HepG2 (cell line): ENCODE measurements at regions not wholly inside any gene's neighbourhood (a gene's known extent, or its start where the extent isn't known, plus 50 kb on each side); places are given as distances from the start of the nearest gene placed in this dataset.

Experiments
- ATAC-seq: fragments of 200-7000 bp; cut with Tn5 transposase; 3 replicates; pipeline ENCODE4 v1.9.1; 2020; ENCODE audit warnings: mild to moderate bottlenecking, moderate library complexity
- BruUV-seq: library from RNA; stranded (reverse); fragments of 400-500 nt; replicated peaks from 2 replicates; lab custom pipeline; 2021; lab: Mats Ljungman, UMichigan
- CTCF ChIA-PET: fragments of 300-600 bp; formaldehyde crosslinking; extraction: SDS; loops from one replicate; lab custom pipeline; 2021; ENCODE audit warnings: low total read pairs, inconsistent platforms, low intra/inter-chr PET ratio; lab: Yijun Ruan, JAX
- POLR2A ChIA-PET: fragments of 350-600 bp; sonication (Branson Sonifier 250); formaldehyde crosslinking; loops from one replicate; lab custom pipeline; 2020; ENCODE audit warnings: antibody characterized with exemption, inconsistent platforms; lab: Yijun Ruan, JAX
- DNase-seq: peaks from one replicate; pipeline ENCODE4 v3.0.0-alpha.2; 2015; ENCODE audit warnings: low spot score
- FAIRE-seq: peaks from 3 replicates; lab custom pipeline; 2011; peaks lifted over from hg19 to GRCh38; lab: Jason Lieb, UNC
- H2AFZ ChIP-seq: one replicate; pipeline ENCODE4 v1.6.1; 2011; ENCODE audit warnings: low read length, inconsistent platforms
- H3K27ac ChIP-seq: fragments of 300-600 bp; 3 replicates; pipeline ENCODE4 v1.8.0; 2011; ENCODE audit warnings: mixed run types, mild to moderate bottlenecking, mixed read lengths, low read length, inconsistent platforms; ENCODE audit not compliant: insufficient read depth; ENCODE audit errors: extremely low read length
- H3K27me3 ChIP-seq, 2 experiments: fragments of 200-600 bp in 1 of 2; 2 replicates in 1 of 2; 3 replicates in 1 of 2; pipeline versions ENCODE4 v1.6.0 to v1.8.0; 2011; ENCODE audit warnings: low read length in 2 of 2, mild to moderate bottlenecking in 2 of 2, moderate library complexity in 2 of 2, inconsistent platforms in 1 of 2; ENCODE audit not compliant: insufficient read depth in 2 of 2, control insufficient read depth in 1 of 2
- H3K36me3 ChIP-seq, 2 experiments: fragments of 200-600 bp in 1 of 2; replicated peaks in 1 of 2; 2 replicates in 1 of 2; 3 replicates in 1 of 2; pipeline versions ENCODE4 v1.5.1 to v1.8.0; 2011; ENCODE audit warnings: low read length in 2 of 2, inconsistent platforms in 1 of 2; ENCODE audit not compliant: insufficient read depth in 2 of 2, control insufficient read depth in 1 of 2
- H3K4me1 ChIP-seq: 2 replicates; pipeline ENCODE4 v1.5.1; 2012; ENCODE audit warnings: low read length, inconsistent platforms; ENCODE audit not compliant: insufficient read depth
- H3K4me2 ChIP-seq: 2 replicates; pipeline ENCODE4 v1.6.0; 2011; ENCODE audit warnings: low read depth, low read length, inconsistent platforms
- H3K4me3 ChIP-seq, 3 experiments: fragments of 200-600 bp in 1 of 3; sonication (generic), shearing (Covaris generic) in 1 of 3; replicated peaks in 1 of 3; 2 replicates each; pipeline ENCODE4 v1.5.1; 2011 to 2016; ENCODE audit warnings: low read length in 3 of 3, inconsistent platforms in 2 of 3, low read depth in 2 of 3, mild to moderate bottlenecking in 2 of 3, control low read depth in 1 of 3, mixed read lengths in 1 of 3; ENCODE audit not compliant: insufficient read depth in 1 of 3
- H3K79me2 ChIP-seq: one replicate; pipeline ENCODE4 v1.6.1; 2011; ENCODE audit warnings: low read length, inconsistent platforms; ENCODE audit not compliant: insufficient read depth
- H3K9ac ChIP-seq: 2 replicates; pipeline ENCODE4 v1.6.0; 2011; ENCODE audit warnings: mild to moderate bottlenecking, low read depth, low read length, inconsistent platforms; ENCODE audit not compliant: insufficient read depth
- H3K9me3 ChIP-seq: 2 replicates; pipeline ENCODE4 v1.5.1; 2012; ENCODE audit warnings: mild to moderate bottlenecking, low read length
- H4K20me1 ChIP-seq: 2 replicates; pipeline ENCODE4 v1.6.0; 2011; ENCODE audit warnings: inconsistent platforms, mild to moderate bottlenecking, low read length, moderate library complexity; ENCODE audit not compliant: insufficient read depth
- GFI1 ChIP-seq: sonication (generic); formaldehyde crosslinking; IDR thresholded peaks from 2 replicates; pipeline ENCODE4 v1.5.0; 2020; ENCODE audit warnings: missing genetic modification reagents, mild to moderate bottlenecking, borderline replicate concordance
- GPN1 ChIP-seq: sonication (generic); formaldehyde crosslinking; IDR thresholded peaks from 2 replicates; pipeline ENCODE4 v1.5.1; 2020; ENCODE audit warnings: missing genetic modification reagents, borderline replicate concordance
- JARID2 ChIP-seq: sonication (generic); formaldehyde crosslinking; IDR thresholded peaks from 2 replicates; pipeline ENCODE4 v1.8.1; 2023; ENCODE audit warnings: missing genetic modification reagents, inconsistent platforms; ENCODE audit not compliant: insufficient replicate concordance
- NAIF1 ChIP-seq: sonication (generic); formaldehyde crosslinking; IDR thresholded peaks from 2 replicates; pipeline ENCODE4 v1.5.0; 2020; ENCODE audit warnings: mild to moderate bottlenecking, missing genetic modification reagents, borderline replicate concordance
- NBN ChIP-seq: fragments of 450-650 bp; conservative IDR thresholded peaks from 2 replicates; pipeline ENCODE4 v1.6.1; 2017
- NRL ChIP-seq: sonication (generic); formaldehyde crosslinking; IDR thresholded peaks from 2 replicates; pipeline ENCODE4 v1.5.0; 2020; ENCODE audit warnings: missing genetic modification reagents, mild to moderate bottlenecking, moderate library complexity, borderline replicate concordance
- PHF20 ChIP-seq: sonication (generic); formaldehyde crosslinking; IDR thresholded peaks from 2 replicates; pipeline ENCODE4 v1.5.0; 2020; ENCODE audit warnings: mild to moderate bottlenecking, missing genetic modification reagents
- POLR2AphosphoS5 ChIP-seq: IDR thresholded peaks from 2 replicates; pipeline ENCODE4 v1.6.1; 2012; ENCODE audit warnings: low read depth, low read length
- SRSF4 ChIP-seq: fragments of 200-400 bp; formaldehyde crosslinking; IDR thresholded peaks from one replicate; pipeline ENCODE4 v1.6.1; 2018; ENCODE audit warnings: mild to moderate bottlenecking, low read depth, low read length, moderate library complexity; ENCODE audit not compliant: poor library complexity, severe bottlenecking
- ZFP37 ChIP-seq: sonication (generic); formaldehyde crosslinking; IDR thresholded peaks from 2 replicates; pipeline ENCODE4 v1.4.0; 2020; ENCODE audit warnings: missing genetic modification reagents, borderline replicate concordance
- ZNF274 ChIP-seq: sonication (generic); formaldehyde crosslinking; IDR thresholded peaks from 2 replicates; pipeline ENCODE4 v1.5.1; 2020; ENCODE audit warnings: mild to moderate bottlenecking, missing genetic modification reagents
- ZNF333 ChIP-seq: sonication (generic); formaldehyde crosslinking; IDR thresholded peaks from 2 replicates; pipeline ENCODE4 v1.4.0; 2020; ENCODE audit warnings: mild to moderate bottlenecking, missing genetic modification reagents, borderline replicate concordance
- ZNF343 ChIP-seq: sonication (generic); formaldehyde crosslinking; IDR thresholded peaks from 2 replicates; pipeline ENCODE4 v1.4.0; 2020; ENCODE audit warnings: mild to moderate bottlenecking, missing genetic modification reagents
- ZNF883 ChIP-seq: sonication (generic); formaldehyde crosslinking; IDR thresholded peaks from 2 replicates; pipeline ENCODE4 v1.5.1; 2020; ENCODE audit warnings: mild to moderate bottlenecking, missing genetic modification reagents; ENCODE audit errors: not compliant biosample characterization
- ZNF891 ChIP-seq: sonication (generic); formaldehyde crosslinking; IDR thresholded peaks from 2 replicates; pipeline ENCODE4 v1.5.0; 2020; ENCODE audit warnings: mild to moderate bottlenecking, missing genetic modification reagents
- ZSCAN21 ChIP-seq: sonication (generic); formaldehyde crosslinking; IDR thresholded peaks from 2 replicates; pipeline ENCODE4 v1.8.0; 2022; ENCODE audit warnings: mild to moderate bottlenecking, missing genetic modification reagents, moderate library complexity, borderline replicate concordance
- WGBS: methylation state at CpG from one replicate; pipeline ENCODE4 v1.1.6; 2017; ENCODE audit warnings: low lambda C conversion rate; 5-methylcytosine and 5-hydroxymethylcytosine counted together
- in situ Hi-C: cut with HindIII; loops from 2 replicates; pipeline ENCODE4 v1.10.0; 2017; ENCODE audit warnings: low pct_unique_long_range_greater_than_20kb; ENCODE audit not compliant: extremely low pct_ligation_motif_present
- intact Hi-C: fragments of 100-400 bp; cut with micrococcal nuclease; formaldehyde crosslinking; loops from one replicate; pipeline ENCODE4 v1.10.0; 2022; ENCODE audit not compliant: unreplicated experiment
- TF ChIP-seq, protein P1 (sequence below): sonication (generic); formaldehyde crosslinking; IDR thresholded peaks from 2 replicates; pipeline ENCODE4 v1.4.0; 2020; ENCODE audit warnings: missing genetic modification reagents
- TF ChIP-seq, protein P2 (sequence below): sonication (generic); formaldehyde crosslinking; IDR thresholded peaks from 2 replicates; pipeline ENCODE4 v1.5.1; 2020; ENCODE audit warnings: mild to moderate bottlenecking, missing genetic modification reagents, moderate library complexity
- TF ChIP-seq, protein P3 (sequence below): sonication (generic); formaldehyde crosslinking; IDR thresholded peaks from 2 replicates; pipeline ENCODE4 v1.4.0; 2020; ENCODE audit warnings: missing genetic modification reagents
- TF ChIP-seq, protein P4 (sequence below): sonication (generic); formaldehyde crosslinking; IDR thresholded peaks from 2 replicates; pipeline ENCODE4 v1.8.0; 2022; ENCODE audit warnings: missing genetic modification reagents, low read depth, mild to moderate bottlenecking, borderline replicate concordance

DNA sequence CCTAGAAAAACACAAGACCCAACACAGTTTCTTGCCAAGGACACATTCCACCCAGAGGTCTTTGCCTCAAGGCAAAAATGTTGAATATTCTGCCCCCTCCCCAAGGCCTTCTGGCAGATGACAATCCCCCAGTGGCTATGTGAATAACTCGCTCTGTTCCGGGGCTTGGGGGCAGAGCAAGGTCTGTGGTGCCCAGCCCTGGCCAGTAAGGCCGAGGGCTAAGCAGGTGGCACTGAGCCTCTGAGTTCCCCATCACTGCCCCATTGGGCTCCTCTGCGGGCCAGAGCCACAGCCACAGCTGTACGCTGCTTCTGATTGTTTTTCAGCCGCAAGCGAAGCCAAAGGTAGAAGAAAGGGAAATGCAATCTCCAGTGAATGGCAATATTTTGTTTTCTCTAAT, 567.9 kb downstream of the CCDC171 start:
- ATAC-seq (no peak), FAIRE-seq (no peak), DNase-seq (no peak)
- Histone ChIP-seq H4K20me1 (no peaks in the 10 kb centered on the region), H2AFZ (no peak overlapping the region), H3K4me3 (no peak overlapping the region), H3K9me3 (no peaks in the 10 kb centered on the region), H3K27ac (no peak overlapping the region), H3K27me3 (no peaks in the 10 kb centered on the region), H3K4me2 (no peak overlapping the region), H3K9ac (no peak overlapping the region), H3K36me3 (no peaks in the 10 kb centered on the region), H3K79me2 (no peaks in the 10 kb centered on the region), H3K4me1 (no peaks in the 10 kb centered on the region)
- TF ChIP-seq GFI1 (CRISPR knock-in tag): no peak
- no peak for TF ChIP-seq ZNF343 (CRISPR knock-in tag)
- TF ChIP-seq NAIF1 (CRISPR knock-in tag): no peak
- no peak for TF ChIP-seq ZNF274 (CRISPR knock-in tag)
- TF ChIP-seq ZSCAN21 (CRISPR knock-in tag): no peak
- no peak for TF ChIP-seq NBN
- TF ChIP-seq, protein P1, sequence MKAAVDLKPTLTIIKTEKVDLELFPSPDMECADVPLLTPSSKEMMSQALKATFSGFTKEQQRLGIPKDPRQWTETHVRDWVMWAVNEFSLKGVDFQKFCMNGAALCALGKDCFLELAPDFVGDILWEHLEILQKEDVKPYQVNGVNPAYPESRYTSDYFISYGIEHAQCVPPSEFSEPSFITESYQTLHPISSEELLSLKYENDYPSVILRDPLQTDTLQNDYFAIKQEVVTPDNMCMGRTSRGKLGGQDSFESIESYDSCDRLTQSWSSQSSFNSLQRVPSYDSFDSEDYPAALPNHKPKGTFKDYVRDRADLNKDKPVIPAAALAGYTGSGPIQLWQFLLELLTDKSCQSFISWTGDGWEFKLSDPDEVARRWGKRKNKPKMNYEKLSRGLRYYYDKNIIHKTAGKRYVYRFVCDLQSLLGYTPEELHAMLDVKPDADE: no peak
- TF ChIP-seq POLR2AphosphoS5: no peak
- no peak for TF ChIP-seq ZNF883 (CRISPR knock-in tag)
- TF ChIP-seq ZFP37: no peak
- TF ChIP-seq SRSF4: no peak
- TF ChIP-seq, protein P2, sequence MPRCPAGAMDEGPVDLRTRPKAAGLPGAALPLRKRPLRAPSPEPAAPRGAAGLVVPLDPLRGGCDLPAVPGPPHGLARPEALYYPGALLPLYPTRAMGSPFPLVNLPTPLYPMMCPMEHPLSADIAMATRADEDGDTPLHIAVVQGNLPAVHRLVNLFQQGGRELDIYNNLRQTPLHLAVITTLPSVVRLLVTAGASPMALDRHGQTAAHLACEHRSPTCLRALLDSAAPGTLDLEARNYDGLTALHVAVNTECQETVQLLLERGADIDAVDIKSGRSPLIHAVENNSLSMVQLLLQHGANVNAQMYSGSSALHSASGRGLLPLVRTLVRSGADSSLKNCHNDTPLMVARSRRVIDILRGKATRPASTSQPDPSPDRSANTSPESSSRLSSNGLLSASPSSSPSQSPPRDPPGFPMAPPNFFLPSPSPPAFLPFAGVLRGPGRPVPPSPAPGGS (CRISPR knock-in tag): no peak
- TF ChIP-seq ZNF333 (CRISPR knock-in tag): no peak
- TF ChIP-seq ZNF891 (CRISPR knock-in tag): no peak
- TF ChIP-seq, protein P3, sequence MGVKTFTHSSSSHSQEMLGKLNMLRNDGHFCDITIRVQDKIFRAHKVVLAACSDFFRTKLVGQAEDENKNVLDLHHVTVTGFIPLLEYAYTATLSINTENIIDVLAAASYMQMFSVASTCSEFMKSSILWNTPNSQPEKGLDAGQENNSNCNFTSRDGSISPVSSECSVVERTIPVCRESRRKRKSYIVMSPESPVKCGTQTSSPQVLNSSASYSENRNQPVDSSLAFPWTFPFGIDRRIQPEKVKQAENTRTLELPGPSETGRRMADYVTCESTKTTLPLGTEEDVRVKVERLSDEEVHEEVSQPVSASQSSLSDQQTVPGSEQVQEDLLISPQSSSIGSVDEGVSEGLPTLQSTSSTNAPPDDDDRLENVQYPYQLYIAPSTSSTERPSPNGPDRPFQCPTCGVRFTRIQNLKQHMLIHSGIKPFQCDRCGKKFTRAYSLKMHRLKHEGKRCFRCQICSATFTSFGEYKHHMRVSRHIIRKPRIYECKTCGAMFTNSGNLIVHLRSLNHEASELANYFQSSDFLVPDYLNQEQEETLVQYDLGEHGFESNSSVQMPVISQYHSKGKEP (CRISPR knock-in tag): no peak
- TF ChIP-seq NRL (CRISPR knock-in tag): no peak
- TF ChIP-seq, protein P4, sequence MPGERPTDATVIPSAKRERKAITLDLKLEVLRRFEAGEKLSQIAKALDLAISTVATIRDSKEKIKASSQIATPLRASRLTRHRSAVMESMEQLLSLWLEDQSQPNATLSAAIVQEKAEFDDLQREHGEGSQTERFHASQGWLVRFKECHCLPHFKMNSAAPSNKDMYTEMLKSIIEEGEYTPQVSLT: no peak
- no peak for TF ChIP-seq PHF20 (CRISPR knock-in tag)
- no peak for TF ChIP-seq GPN1 (CRISPR knock-in tag)
- no peak for TF ChIP-seq JARID2
- intact Hi-C loops (no loop called here), in situ Hi-C loops (no loop called here)
- 65% methylated on average over 7 of the region's 7 CpGs for WGBS
- CTCF ChIA-PET: no interaction called here
- no TSS peak for BruUV-seq
- POLR2A ChIA-PET: no interaction called here
